KG1 (cell line): ENCODE measurements at regions not wholly inside any gene's neighbourhood (a gene's known extent, or its start where the extent isn't known, plus 50 kb on each side); places are given as distances from the start of the nearest gene placed in this dataset.
"Not testable (repeated sequence)": the region's sequence is repeated elsewhere in the genome, so short reads cannot be mapped to it uniquely, and the experiment has no call there.

Experiments
- DNase-seq: peaks from one replicate; lab custom pipeline; 2025; lab: John Stamatoyannopoulos, UW

DNA sequence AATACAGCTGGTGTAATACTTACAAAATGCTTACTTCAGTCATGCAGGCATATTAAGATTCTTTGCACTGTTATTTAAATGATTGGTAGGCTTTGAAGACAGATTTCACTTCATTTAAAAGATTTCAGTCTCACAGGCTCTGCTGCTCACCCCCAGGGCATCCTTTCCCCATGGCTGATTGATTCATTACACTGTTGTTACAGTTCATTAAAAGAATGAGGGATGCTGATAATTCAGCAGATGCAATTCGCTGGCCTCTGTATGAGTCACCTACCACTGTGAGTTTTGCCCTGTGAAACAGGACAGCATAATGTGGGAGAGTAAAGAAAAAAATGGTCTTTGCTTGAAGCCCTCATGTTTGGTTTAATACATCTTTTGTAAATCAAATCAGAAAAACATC, 246.9 kb downstream of the CYLC2 start:
- DNase-seq, result no peak

DNA sequence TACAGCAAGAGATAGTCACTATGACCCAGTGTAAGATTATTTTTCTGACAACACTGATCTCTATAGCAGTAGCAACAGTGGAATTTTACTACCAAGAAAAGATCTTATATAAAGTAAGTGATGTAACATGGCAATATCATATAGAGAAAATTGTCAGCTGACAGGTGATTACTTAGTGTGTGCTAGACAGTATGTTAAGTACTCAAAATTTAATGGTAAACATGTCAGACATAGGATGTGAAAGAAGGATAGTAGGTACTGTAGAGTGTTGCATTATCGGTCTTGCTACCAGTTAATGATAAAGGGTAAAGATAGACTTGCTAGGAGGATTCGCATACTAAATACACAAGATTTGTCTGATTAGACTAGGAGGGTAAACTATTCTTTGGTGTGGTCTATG, 247.4 kb downstream of the CYLC2 start:
- DNase-seq, result no peak

DNA sequence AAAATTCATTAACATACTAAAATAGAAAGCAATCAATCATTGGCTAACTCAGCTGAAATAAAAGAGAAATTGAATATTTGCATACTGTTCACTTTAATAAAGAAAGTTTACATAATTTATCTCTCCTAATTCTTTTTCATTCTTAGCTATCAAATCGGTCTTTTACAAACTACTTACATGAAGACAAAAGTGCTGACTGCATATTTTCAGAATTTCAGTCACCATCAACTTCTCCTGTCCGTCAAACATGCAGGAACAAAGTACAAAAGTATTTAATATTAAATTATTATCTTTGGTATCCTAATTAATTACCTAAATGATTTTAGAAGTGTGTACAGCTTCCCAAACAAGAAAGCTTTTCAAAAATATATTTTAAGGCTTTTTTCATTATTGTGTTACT, 248.4 kb downstream of the CYLC2 start:
- no peak for DNase-seq

GRCh38 chr9:103245369-103245768, 250.2 kb downstream of the CYLC2 start:
- DNase-seq, result no peak

GRCh38 chr9:103261951-103262350, 266.8 kb downstream of the CYLC2 start:
- no peak for DNase-seq

- DNase-seq, result no peak
These were observed 270.9 kb downstream of the CYLC2 start for GRCh38 chr9:103266064-103266463.

- DNase-seq, result no peak
These were observed 282.1 kb downstream of the CYLC2 start for GRCh38 chr9:103277240-103277639.

GRCh38 chr9:103281126-103281525, 286.0 kb downstream of the CYLC2 start:
- no peak for DNase-seq

- no peak for DNase-seq
These were observed 292.2 kb downstream of the CYLC2 start for GRCh38 chr9:103287361-103287760.

DNA sequence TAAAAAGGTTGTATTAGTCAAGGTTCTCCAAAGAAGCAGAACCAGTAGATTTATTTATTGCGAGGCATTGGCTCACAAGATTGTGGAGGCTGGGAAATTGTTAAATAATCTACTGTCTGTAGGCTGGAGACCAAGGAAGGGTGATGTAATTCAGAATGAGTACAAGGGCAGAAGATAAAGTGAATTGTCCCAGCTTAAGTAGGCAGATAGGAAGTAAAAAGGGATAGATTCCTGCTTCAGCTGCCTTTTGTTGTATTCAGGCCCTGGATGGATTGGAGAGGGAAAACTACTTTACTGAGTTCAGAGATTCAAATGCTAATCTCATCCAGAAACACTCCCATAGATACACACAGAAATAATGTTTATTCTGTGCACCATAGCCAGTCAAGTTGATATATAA, 301.1 kb downstream of the CYLC2 start:
- DNase-seq, result no peak

- DNase-seq, result no peak
These were observed 305.9 kb downstream of the CYLC2 start for GRCh38 chr9:103301051-103301450.

DNA sequence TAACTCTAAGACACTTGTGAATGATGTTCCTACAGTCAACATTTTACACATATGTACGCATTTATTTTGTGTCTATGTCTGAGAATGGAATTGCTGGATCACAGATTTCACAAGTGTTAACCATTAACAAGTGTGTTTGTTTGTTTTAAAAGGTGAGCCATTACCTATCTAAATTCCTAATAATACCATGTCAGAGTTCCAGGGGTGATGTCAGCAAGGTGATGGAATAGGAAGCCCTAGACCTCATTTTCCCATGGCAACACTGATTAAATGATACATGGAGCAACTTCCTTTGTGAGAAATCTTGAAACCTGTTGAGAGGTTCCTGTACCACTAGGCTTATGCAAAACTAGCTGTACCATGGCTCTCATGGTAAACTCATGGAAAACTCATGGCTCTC, 309.7 kb downstream of the CYLC2 start:
- no peak for DNase-seq

DNA sequence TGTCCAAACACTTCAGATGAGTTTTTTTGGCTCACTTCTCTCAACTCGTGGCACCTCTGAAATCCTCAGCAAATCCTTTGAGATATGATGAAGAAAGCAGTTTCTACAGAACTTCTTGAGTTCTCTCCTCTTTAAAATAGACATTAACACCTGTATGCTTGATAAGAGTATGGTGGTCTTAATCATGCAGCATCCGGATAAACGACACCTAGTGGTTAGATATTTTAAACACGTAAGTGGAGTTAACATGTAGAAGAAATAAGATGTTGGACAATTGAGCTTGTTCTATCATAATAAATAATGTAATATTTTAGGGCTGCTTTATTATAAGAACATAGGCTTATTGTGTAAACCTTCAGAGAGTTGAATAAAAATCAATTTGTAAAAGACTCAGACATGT, 324.8 kb downstream of the CYLC2 start:
- DNase-seq, result no peak

DNA sequence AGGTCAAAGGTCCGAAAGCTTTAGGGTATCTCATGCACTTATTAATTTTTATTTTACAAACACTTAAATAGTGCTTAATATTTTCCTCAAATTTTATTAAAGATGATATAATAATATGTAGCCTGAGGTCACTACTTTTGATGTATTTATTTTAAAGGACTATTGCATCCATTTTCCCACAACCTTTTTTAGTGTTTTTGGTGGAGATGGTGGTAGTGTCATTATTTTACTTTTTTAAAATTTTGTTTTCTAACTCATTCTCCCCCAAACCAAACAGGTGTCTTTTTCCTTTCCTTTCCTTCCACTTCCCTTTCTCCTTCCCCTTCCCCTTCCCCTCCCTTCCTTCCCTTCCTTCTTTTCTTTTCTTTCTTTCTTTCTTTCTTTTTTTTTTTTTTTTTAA, 328.6 kb downstream of the CYLC2 start:
- DNase-seq, result no peak

DNA sequence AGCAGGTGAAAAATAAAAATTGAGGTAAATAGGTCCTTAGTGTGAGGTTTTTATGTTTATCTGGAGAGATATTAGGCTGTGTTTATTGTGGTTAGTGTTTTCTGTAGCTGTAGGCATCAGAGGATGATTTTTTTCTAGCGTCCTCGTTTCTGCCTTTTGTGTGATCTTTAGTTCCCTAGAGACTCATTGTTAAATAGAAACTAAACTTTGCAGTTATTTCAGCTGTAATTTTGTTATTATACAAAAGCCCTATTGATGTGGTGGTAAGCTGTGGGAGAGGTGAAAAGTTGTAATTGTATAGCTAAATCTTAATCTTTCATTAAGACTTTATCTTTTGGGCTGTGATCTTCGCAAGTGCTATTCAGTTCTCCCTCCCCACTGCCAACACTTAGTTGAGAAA, 340.3 kb downstream of the CYLC2 start:
- no peak for DNase-seq

- no peak for DNase-seq
These were observed 359.9 kb downstream of the CYLC2 start for GRCh38 chr9:103355000-103355399.

DNA sequence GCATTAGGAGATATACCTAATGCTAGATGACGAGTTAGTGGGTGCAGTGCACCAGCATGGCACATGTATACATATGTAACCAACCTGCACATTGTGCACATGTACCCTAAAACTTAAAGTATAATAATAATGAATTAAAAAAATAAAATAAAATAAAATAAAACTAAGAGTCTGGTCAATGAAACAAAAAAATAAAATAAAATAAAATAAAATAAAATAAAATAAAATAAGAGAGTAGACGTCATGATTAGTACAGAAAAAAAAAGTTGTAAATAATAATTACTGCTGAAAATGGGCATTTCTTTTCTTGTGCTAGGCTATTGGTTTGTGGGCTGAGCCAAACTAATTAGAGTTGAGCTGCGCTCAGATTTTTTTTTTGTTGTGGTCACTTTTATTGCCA, 362.8 kb downstream of the CYLC2 start:
- DNase-seq, result not testable (repeated sequence)

GRCh38 chr9:103361906-103362305, 366.8 kb downstream of the CYLC2 start:
- DNase-seq, result no peak

GRCh38 chr9:103362986-103363385, 367.9 kb downstream of the CYLC2 start:
- DNase-seq, result no peak

DNA sequence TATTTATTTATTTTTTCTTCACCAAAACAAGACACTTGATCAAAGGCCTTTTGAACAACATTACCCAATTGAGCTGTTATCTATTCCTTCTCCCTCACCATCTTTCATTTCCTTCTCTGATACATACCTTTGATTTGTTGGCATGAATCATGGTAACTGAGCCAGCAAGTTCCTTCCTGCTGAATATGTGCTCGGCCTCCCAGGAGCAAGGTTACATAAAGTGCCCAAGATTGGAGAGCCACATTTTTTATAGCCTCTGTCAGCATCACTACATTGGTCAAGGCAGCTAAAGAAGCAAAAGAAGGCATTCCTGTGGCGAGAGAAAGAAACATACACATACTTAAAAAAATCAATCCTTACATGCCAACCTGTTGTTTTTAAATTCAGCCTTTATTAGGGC, 369.6 kb downstream of the CYLC2 start:
- DNase-seq, result no peak

DNA sequence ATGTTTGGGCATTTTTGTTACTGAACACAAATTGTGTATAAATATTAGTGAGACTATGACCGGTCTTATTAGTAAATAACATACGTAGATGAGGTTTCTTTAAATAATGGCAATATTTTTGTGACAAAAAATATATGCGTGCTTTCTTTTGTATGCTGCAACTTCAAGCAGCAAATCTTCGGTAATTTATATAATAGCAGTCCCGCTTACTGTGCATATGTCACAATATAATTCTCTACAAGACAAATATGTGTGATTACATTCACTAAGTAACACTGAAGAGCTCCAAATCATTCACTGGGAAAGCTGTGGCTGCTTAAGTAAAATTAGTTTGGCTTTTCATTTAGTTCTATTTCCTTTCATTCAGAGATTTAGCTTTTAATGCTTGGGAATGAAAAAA, 376.0 kb downstream of the CYLC2 start:
- no peak for DNase-seq

DNA sequence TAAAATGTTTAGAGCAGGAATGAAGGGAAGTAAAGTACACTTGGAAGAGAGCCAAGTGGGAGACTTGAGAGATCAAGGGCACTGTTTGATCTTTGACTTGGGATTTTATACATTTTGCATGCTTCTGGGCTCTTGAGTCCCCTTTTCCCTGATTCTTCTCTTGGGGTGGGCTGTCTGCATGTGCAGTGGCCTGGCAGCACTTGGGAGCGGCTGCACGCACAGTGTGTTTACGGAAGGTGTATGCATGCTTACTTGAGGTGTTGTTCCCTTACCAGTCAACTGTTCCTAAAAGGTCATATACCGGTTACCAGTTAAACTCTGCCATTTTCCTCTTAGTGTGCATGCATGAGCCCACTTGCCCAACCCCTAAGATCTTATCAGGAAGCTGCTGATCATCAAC, 377.7 kb downstream of the CYLC2 start:
- no peak for DNase-seq

DNA sequence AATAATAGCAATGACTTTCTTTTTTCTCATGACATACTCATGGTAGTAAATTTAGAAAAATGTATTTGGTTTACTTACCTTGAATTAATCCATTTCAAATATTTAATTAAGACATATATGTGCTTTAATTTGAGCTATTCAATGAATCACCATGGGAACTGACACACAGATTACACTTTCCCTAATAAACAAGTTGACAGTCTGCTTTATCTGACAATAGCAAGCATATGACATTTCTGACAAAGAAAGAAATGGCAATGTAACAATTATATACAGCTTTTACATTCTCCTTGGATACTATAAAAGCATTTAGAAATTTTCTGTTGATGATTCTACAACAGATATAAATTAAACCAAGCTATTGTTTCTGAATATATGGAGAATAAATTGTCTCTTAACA, 382.5 kb downstream of the CYLC2 start:
- no peak for DNase-seq

GRCh38 chr9:103397868-103398600, 402.9 kb downstream of the CYLC2 start:
- DNase-seq, result peak; percentile 7

GRCh38 chr9:103399535-103399934, 404.4 kb downstream of the CYLC2 start:
- no peak for DNase-seq
